Adrenal gland (tissue), 9 donors: ENCODE measurements at regions not wholly inside any gene's neighbourhood (a gene's known extent, or its start where the extent isn't known, plus 50 kb on each side); places are given as distances from the start of the nearest gene placed in this dataset.

Source experiments
- DNase-seq, 7 donors: peaks; one replicate each; pipeline ENCODE4 v3.0.0-alpha.2; 2019 to 2020
- H3K27ac ChIP-seq, 5 donors: fragments of 200-600 bp; sonication (generic) in 4 of 5; 1 replicate in 3 of 5; 2 replicates in 2 of 5; pipeline versions ENCODE4 v1.5.1 to v1.8.0; 2016 to 2020; ENCODE audit warnings: mild to moderate bottlenecking in 1 of 5
- H3K27me3 ChIP-seq: fragments of 200-600 bp; 2 replicates; pipeline ENCODE4 v1.8.0; 2021
- H3K36me3 ChIP-seq, 2 donors: fragments of 200-600 bp; replicated peaks in 1 of 2; 1 replicate in 1 of 2; 2 replicates in 1 of 2; pipeline versions ENCODE4 v1.5.1 to v1.8.0; 2018 to 2022
- H3K4me1 ChIP-seq, 2 donors: fragments of 200-600 bp; replicated peaks in 1 of 2; 1 replicate in 1 of 2; 2 replicates in 1 of 2; pipeline versions ENCODE4 v1.5.1 to v1.8.0; 2018 to 2021
- H3K4me3 ChIP-seq, 4 donors: fragments of 200-600 bp; sonication (generic) in 3 of 4; one replicate each; pipeline ENCODE4 v1.5.1; 2016 to 2018
- H3K9me3 ChIP-seq, 3 donors: fragments of 200-600 bp; sonication (generic) in 1 of 3; replicated peaks in 1 of 3; 1 replicate in 2 of 3; 2 replicates in 1 of 3; pipeline versions ENCODE4 v1.5.1 to v1.8.0; 2016 to 2021
- CTCF ChIP-seq, 6 experiments: fragments of 450-650 bp in 4 of 6; fragments of 200-600 bp in 2 of 6; sonication (generic) in 1 of 6; IDR thresholded peaks; 1 replicate in 5 of 6; 2 replicates in 1 of 6; pipeline versions ENCODE4 v1.5.1 to v1.8.0; 2016 to 2021; ENCODE audit warnings: antibody characterized with exemption in 6 of 6, mild to moderate bottlenecking in 2 of 6, moderate library complexity in 1 of 6
- POLR2A ChIP-seq, 2 donors: fragments of 450-650 bp; IDR thresholded peaks; one replicate each; pipeline ENCODE4 v1.6.1; 2017; ENCODE audit warnings: antibody characterized with exemption in 2 of 2, mild to moderate bottlenecking in 2 of 2, moderate library complexity in 1 of 2
- WGBS, 4 donors: extraction: QIAGEN DNeasy Blood & Tissue Kit in 2 of 4; methylation state at CpG; one replicate each; pipeline versions ENCODE4 v1.1.5 to v1.1.7; 2013 to 2017; 5-methylcytosine and 5-hydroxymethylcytosine counted together
- intact Hi-C, 2 donors: fragments of 100-400 bp; cut with DNase I; formaldehyde crosslinking; loops; one replicate each; pipeline versions ENCODE4 v1.14.1 to v1.15.0; 2022 to 2023
- donor health status: healthy with polysubstance abuse.
- donor health status: Bipolar disorder and iron deficiency.
- donor health status: DM: yes; HTN: yes; CAD: no.
- donor health status: DM: no; HTN: no; CAD: no.
- donor health status: DM: no; HTN: no; CAD: no.

GRCh38 chr15:69760258-69760845 lies 307.7 kb downstream of the RPLP1 start:
- intact Hi-C loops, result no loop called here
- Histone ChIP-seq H3K27me3 (no peaks in the 10 kb centered on the region), H3K9me3 (no peaks in the 10 kb centered on the region), H3K36me3 (no peaks in the 10 kb centered on the region), H3K27ac (peak overlapping the region in 2 of 5 donors; percentile 49 to 82), H3K4me3 (no peak overlapping the region), H3K4me1 (peaks cover 0 to 6% of the 10 kb centered on the region in 2 donors)
- no peak for DNase-seq
- WGBS, 4 donors, result 48 to 65% (median 55%) methylated on average over 3 of the region's 3 CpGs
- no peak for TF ChIP-seq POLR2A (IDR thresholded peaks at IDR 0.05)

GRCh38 chr15:69760890-69761568 lies 308.4 kb downstream of the RPLP1 start:
- Histone ChIP-seq H3K9me3 (no peaks in the 10 kb centered on the region), H3K27ac (peak overlapping the region in 2 of 5 donors; percentile 49 to 82), H3K4me1 (peaks cover 0 to 6% of the 10 kb centered on the region in 2 donors), H3K36me3 (no peaks in the 10 kb centered on the region), H3K4me3 (no peak overlapping the region), H3K27me3 (no peaks in the 10 kb centered on the region)
- WGBS, 4 donors, result 49 to 50% (median 49%) methylated on average over 7 of the region's 7 CpGs
- DNase-seq, result peak; percentile 36 to 91 (median 74)
- intact Hi-C loops, result no loop called here
- TF ChIP-seq CTCF (IDR thresholded peaks at IDR 0.05) (no peak), POLR2A (IDR thresholded peaks at IDR 0.05) (no peak)

- H3K4me1 ChIP-seq, result peaks cover 0 to 6% of the 10 kb centered on the region in 2 donors
- no peak for DNase-seq
- H3K27me3 ChIP-seq, result no peaks in the 10 kb centered on the region
- TF ChIP-seq POLR2A (IDR thresholded peaks at IDR 0.05), result no peak
- no peak for TF ChIP-seq CTCF (IDR thresholded peaks at IDR 0.05)
- WGBS, 4 donors, result 48 to 54% (median 50%) methylated on average over 5 to 6 of the region's 6 CpGs
- no peak overlapping the region for H3K4me3 ChIP-seq
- H3K9me3 ChIP-seq, result no peaks in the 10 kb centered on the region
- no peaks in the 10 kb centered on the region for H3K36me3 ChIP-seq
- H3K27ac ChIP-seq, result no peak overlapping the region
- intact Hi-C loops, result no loop called here
Observed at GRCh38 chr15:69762373-69763148, 309.9 kb downstream of the RPLP1 start.

GRCh38 chr15:69763831-69764230 lies 311.2 kb downstream of the RPLP1 start:
- TF ChIP-seq CTCF (IDR thresholded peaks at IDR 0.05), result no peak
- no peak for TF ChIP-seq POLR2A (IDR thresholded peaks at IDR 0.05)
- H3K27me3 ChIP-seq, result no peaks in the 10 kb centered on the region
- intact Hi-C loops, result no loop called here
- H3K4me3 ChIP-seq, result no peak overlapping the region
- no peaks in the 10 kb centered on the region for H3K36me3 ChIP-seq
- H3K27ac ChIP-seq, result no peak overlapping the region
- H3K9me3 ChIP-seq, result no peaks in the 10 kb centered on the region
- WGBS, 4 donors, result 57 to 69% (median 61%) methylated on average over 3 of the region's 3 CpGs
- no peak for DNase-seq
- peaks cover 0 to 6% of the 10 kb centered on the region in 2 donors for H3K4me1 ChIP-seq
